NT2/D1 (cell line): ENCODE measurements at regions not wholly inside any gene's neighbourhood (a gene's known extent, or its start where the extent isn't known, plus 50 kb on each side); places are given as distances from the start of the nearest gene placed in this dataset.
"Not testable (repeated sequence)": the region's sequence is repeated elsewhere in the genome, so short reads cannot be mapped to it uniquely, and the experiment has no call there.

Experiments used
- DNase-seq: peaks from one replicate; pipeline ENCODE4 v3.0.0-alpha.2; 2011; ENCODE audit warnings: low read depth, low spot score
- H3K27me3 ChIP-seq: 2 replicates; pipeline ENCODE4 v1.6.0; 2011; ENCODE audit warnings: mild to moderate bottlenecking; ENCODE audit not compliant: insufficient read length, insufficient read depth
- H3K36me3 ChIP-seq: 2 replicates; pipeline ENCODE4 v1.6.1; 2011; ENCODE audit warnings: mild to moderate bottlenecking, low read length, mixed read lengths; ENCODE audit not compliant: insufficient read depth, insufficient read length
- H3K4me1 ChIP-seq: 2 replicates; pipeline ENCODE4 v1.5.1; 2011; ENCODE audit not compliant: insufficient read depth, insufficient read length
- H3K4me3 ChIP-seq: 2 replicates; pipeline ENCODE4 v1.5.1; 2011; ENCODE audit warnings: low read depth; ENCODE audit not compliant: insufficient read length
- H3K9ac ChIP-seq: 2 replicates; pipeline ENCODE4 v1.6.0; 2011; ENCODE audit warnings: low read depth; ENCODE audit not compliant: insufficient read length
- H3K9me3 ChIP-seq: 2 replicates; pipeline ENCODE4 v1.5.1; 2011; ENCODE audit warnings: mild to moderate bottlenecking, low read length; ENCODE audit not compliant: insufficient read depth
- SUZ12 ChIP-seq: IDR thresholded peaks from 2 replicates; pipeline ENCODE4 v1.6.1; 2011; ENCODE audit not compliant: insufficient read length, insufficient read depth; ENCODE audit errors: extremely low read depth
- YY1 ChIP-seq: IDR thresholded peaks from 2 replicates; pipeline ENCODE4 v1.6.1; 2011; ENCODE audit not compliant: insufficient read length, insufficient read depth
- ZNF274 ChIP-seq: IDR thresholded peaks from 2 replicates; pipeline ENCODE4 v1.6.1; 2011; ENCODE audit warnings: mild to moderate bottlenecking, low read depth, low read length

DNA sequence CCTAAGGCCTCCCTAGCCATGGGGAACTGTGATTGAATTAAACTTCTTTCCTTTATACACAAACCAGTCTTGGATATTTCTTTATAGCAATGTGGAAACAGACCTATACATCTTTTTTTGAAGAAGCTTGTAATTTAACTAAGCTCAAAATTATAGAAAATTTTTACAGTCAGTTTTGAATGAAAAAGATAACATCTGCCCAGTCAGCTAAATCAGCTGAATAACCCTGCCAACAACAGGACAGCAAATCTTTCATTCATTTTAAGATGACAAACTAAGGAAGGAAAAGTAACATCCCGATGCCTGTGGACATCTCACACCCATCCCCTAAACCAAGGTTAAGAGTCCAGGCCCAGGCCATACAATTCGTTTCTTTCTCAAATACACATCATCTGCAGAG lies 541.3 kb upstream of the SLC39A10 start:
- TF ChIP-seq ZNF274 (no peak), SUZ12 (no peak), YY1 (no peak)
- no peak for DNase-seq
- H3K36me3 ChIP-seq = no peaks in the 10 kb centered on the region
- no peaks in the 10 kb centered on the region for H3K4me1 ChIP-seq
- peaks cover 19% of the 10 kb centered on the region; the same call in 1 of the 2 replicates for H3K9me3 ChIP-seq
- no peaks in the 10 kb centered on the region for H3K27me3 ChIP-seq
- H3K9ac ChIP-seq = no peak overlapping the region
- no peak overlapping the region for H3K4me3 ChIP-seq

- Histone ChIP-seq H3K4me1 (no peaks in the 10 kb centered on the region), H3K9ac (no peak overlapping the region), H3K4me3 (no peak overlapping the region), H3K9me3 (peaks cover 5% of the 10 kb centered on the region; the same call in 1 of the 2 replicates), H3K36me3 (no peaks in the 10 kb centered on the region), H3K27me3 (no peaks in the 10 kb centered on the region)
- TF ChIP-seq SUZ12 (no peak), YY1 (no peak), ZNF274 (no peak)
- DNase-seq = no peak
Measured at GRCh38 chr2:195108182-195108581, 548.8 kb upstream of the SLC39A10 start.

DNA sequence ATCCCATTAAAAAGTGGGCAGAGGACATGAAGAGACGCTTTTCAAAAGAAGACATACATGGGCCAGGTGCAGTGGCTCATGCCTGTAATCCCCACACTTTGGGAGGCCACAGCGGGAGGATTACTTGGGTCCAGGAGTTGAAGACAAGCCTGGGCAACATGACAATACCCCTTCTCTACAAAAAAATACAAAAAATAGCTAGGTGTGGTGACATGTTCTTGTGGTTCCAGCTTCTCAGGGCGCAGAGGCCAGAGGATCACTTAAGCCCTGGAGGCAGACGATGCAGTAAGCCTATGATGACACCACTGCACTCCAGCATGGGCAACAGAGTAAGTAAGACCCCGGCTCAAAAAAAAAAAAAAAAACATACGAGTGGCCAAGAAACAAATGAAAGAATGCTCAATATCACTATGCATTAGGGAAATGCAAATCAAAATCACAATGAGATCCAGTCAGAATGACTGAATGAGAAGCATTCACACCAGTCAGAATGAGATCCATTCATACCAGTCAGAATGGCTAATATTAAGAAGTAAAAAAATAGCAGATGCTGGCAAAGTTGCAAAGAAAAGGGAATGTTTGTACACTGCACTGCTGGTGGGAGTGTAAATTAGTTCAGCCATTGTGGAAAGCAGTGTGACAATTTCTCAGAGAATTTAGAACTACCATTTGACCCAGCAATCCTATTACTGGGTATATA lies 550.2 kb upstream of the SLC39A10 start:
- no peaks in the 10 kb centered on the region for H3K36me3 ChIP-seq
- H3K9ac ChIP-seq = no peak overlapping the region
- no peak for DNase-seq
- no peaks in the 10 kb centered on the region for H3K9me3 ChIP-seq
- no peak for TF ChIP-seq SUZ12
- TF ChIP-seq ZNF274 = no peak
- TF ChIP-seq YY1 = no peak
- no peaks in the 10 kb centered on the region for H3K4me1 ChIP-seq
- no peaks in the 10 kb centered on the region for H3K27me3 ChIP-seq
- no peak overlapping the region for H3K4me3 ChIP-seq

GRCh38 chr2:195105581-195105980 lies 551.4 kb upstream of the SLC39A10 start:
- no peaks in the 10 kb centered on the region for H3K4me1 ChIP-seq

DNA sequence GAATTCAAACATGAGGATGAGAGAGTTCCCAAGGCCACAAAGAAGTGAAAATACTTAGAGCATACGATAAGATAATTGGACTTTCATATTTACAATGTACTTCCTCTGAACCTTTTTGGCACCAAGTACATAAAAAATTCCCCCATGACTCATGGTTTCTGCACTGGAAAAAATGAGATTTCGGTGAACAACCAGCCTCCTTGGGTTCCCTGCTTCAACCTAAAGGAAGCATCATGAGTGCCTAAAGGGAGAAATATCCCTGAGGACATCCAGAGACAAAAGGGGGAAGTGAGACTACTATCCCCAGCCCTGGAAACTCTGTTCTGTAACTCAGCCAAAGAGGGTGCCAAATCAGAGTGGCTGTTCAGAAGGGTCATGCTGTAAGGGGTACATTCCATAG lies 562.7 kb upstream of the SLC39A10 start:
- no peaks in the 10 kb centered on the region for H3K9me3 ChIP-seq
- H3K9ac ChIP-seq = no peak overlapping the region
- H3K27me3 ChIP-seq = no peaks in the 10 kb centered on the region
- H3K36me3 ChIP-seq = no peaks in the 10 kb centered on the region
- no peak for TF ChIP-seq SUZ12
- TF ChIP-seq YY1 = no peak
- H3K4me3 ChIP-seq = no peak overlapping the region
- DNase-seq = no peak
- no peaks in the 10 kb centered on the region for H3K4me1 ChIP-seq

More at GRCh38 chr2:195105581-195105980, 551.4 kb upstream of the SLC39A10 start:
- Histone ChIP-seq H3K36me3 (no peaks in the 10 kb centered on the region), H3K9ac (no peak overlapping the region), H3K27me3 (no peaks in the 10 kb centered on the region), H3K4me3 (no peak overlapping the region), H3K9me3 (no peaks in the 10 kb centered on the region)
- no peak for DNase-seq
- TF ChIP-seq YY1 (no peak), ZNF274 (no peak), SUZ12 (no peak)

GRCh38 chr2:195092341-195092740 lies 564.7 kb upstream of the SLC39A10 start:
- no peaks in the 10 kb centered on the region for H3K4me1 ChIP-seq
- no peaks in the 10 kb centered on the region for H3K36me3 ChIP-seq
- no peaks in the 10 kb centered on the region for H3K9me3 ChIP-seq
- TF ChIP-seq ZNF274 = no peak
- TF ChIP-seq YY1 = no peak
- no peak for TF ChIP-seq SUZ12
- H3K27me3 ChIP-seq = no peaks in the 10 kb centered on the region
- peak; percentile 22 for DNase-seq
- H3K9ac ChIP-seq = no peak overlapping the region
- no peak overlapping the region for H3K4me3 ChIP-seq

- not testable (repeated sequence) for H3K4me3 ChIP-seq, H3K4me1 ChIP-seq, H3K27me3 ChIP-seq, H3K9me3 ChIP-seq, H3K36me3 ChIP-seq, H3K9ac ChIP-seq
- peak; percentile 9 for DNase-seq
Measured at GRCh38 chr2:195072806-195073205, 584.2 kb upstream of the SLC39A10 start.
